ENCODE measurements at regions not wholly inside any gene's neighbourhood (a gene's known extent, or its start where the extent isn't known, plus 50 kb on each side); places are given as distances from the start of the nearest gene placed in this dataset.

GRCh38 chrX:107574054-107574683 lies 54.1 kb upstream of the PRPS1 start:
- Mint-ChIP-seq H3K4me1 (peaks cover 4% of the 10 kb centered on the region), H3K9me3 (peaks cover 24% of the 10 kb centered on the region), H3K27me3 (ENCODE audit: low read depth, poor library complexity) (no peaks in the 10 kb centered on the region), H3K4me3 (no peak overlapping the region), H3K36me3 (ENCODE audit: low read depth) (no peaks in the 10 kb centered on the region), H3K27ac (no peak overlapping the region)
- no peak for DNase-seq
- TF ChIP-seq CTCF (IDR thresholded peaks at IDR 0.05), result no peak

GRCh38 chrX:107574711-107575110 lies 53.6 kb upstream of the PRPS1 start:
- no peak overlapping the region for H3K27ac Mint-ChIP-seq
- H3K4me3 Mint-ChIP-seq, result no peak overlapping the region
- no peak for DNase-seq
- H3K4me1 Mint-ChIP-seq, result peaks cover 2% of the 10 kb centered on the region
- no peak for TF ChIP-seq CTCF (IDR thresholded peaks at IDR 0.05)
- no peaks in the 10 kb centered on the region for H3K36me3 Mint-ChIP-seq (ENCODE audit: low read depth)
- no peaks in the 10 kb centered on the region for H3K27me3 Mint-ChIP-seq (ENCODE audit: low read depth, poor library complexity)
- peaks cover 24% of the 10 kb centered on the region for H3K9me3 Mint-ChIP-seq

- H3K4me1 Mint-ChIP-seq, result no peaks in the 10 kb centered on the region
- H3K27ac Mint-ChIP-seq, result no peak overlapping the region
- no peaks in the 10 kb centered on the region for H3K36me3 Mint-ChIP-seq (ENCODE audit: low read depth)
- H3K27me3 Mint-ChIP-seq (ENCODE audit: low read depth, poor library complexity), result no peaks in the 10 kb centered on the region
- H3K9me3 Mint-ChIP-seq, result peaks cover 20% of the 10 kb centered on the region
- DNase-seq, result no peak
- no peak for TF ChIP-seq CTCF (IDR thresholded peaks at IDR 0.05)
- H3K4me3 Mint-ChIP-seq, result no peak overlapping the region
Observed at GRCh38 chrX:107576392-107576791, 51.9 kb upstream of the PRPS1 start.

- Mint-ChIP-seq H3K9me3 (peaks cover 23% of the 10 kb centered on the region), H3K27ac (no peak overlapping the region)
- TF ChIP-seq CTCF (IDR thresholded peaks at IDR 0.05), result no peak
Observed at GRCh38 chrX:107576841-107577240, 51.5 kb upstream of the PRPS1 start.

GRCh38 chrX:107577933-107578332 lies 50.4 kb upstream of the PRPS1 start:
- H3K9me3 Mint-ChIP-seq, result peaks cover 29% of the 10 kb centered on the region
- no peak for TF ChIP-seq CTCF (IDR thresholded peaks at IDR 0.05)
- H3K27ac Mint-ChIP-seq, result no peak overlapping the region
- no peak overlapping the region for H3K4me3 Mint-ChIP-seq
- H3K36me3 Mint-ChIP-seq (ENCODE audit: low read depth), result peaks cover 9% of the 10 kb centered on the region
- DNase-seq, result no peak
- no peaks in the 10 kb centered on the region for H3K27me3 Mint-ChIP-seq (ENCODE audit: low read depth, poor library complexity)
- H3K4me1 Mint-ChIP-seq, result no peaks in the 10 kb centered on the region

More at GRCh38 chrX:107576841-107577240, 51.5 kb upstream of the PRPS1 start:
- no peak overlapping the region for H3K4me3 Mint-ChIP-seq
- H3K4me1 Mint-ChIP-seq, result no peaks in the 10 kb centered on the region
- DNase-seq, result no peak
- peaks cover 4% of the 10 kb centered on the region for H3K36me3 Mint-ChIP-seq (ENCODE audit: low read depth)
- no peaks in the 10 kb centered on the region for H3K27me3 Mint-ChIP-seq (ENCODE audit: low read depth, poor library complexity)
